Keratinocyte (primary cell): ENCODE measurements at regions not wholly inside any gene's neighbourhood (a gene's known extent, or its start where the extent isn't known, plus 50 kb on each side); places are given as distances from the start of the nearest gene placed in this dataset.

Source experiments
- DNase-seq: peaks from one replicate; pipeline ENCODE4 v3.0.0-alpha.2; 2011; ENCODE audit warnings: low read depth, missing footprints, low spot score
- FAIRE-seq: peaks from 2 replicates; lab custom pipeline; 2011; peaks lifted over from hg19 to GRCh38; lab: Jason Lieb, UNC
- H2AFZ ChIP-seq: 2 replicates; pipeline ENCODE4 v1.6.0; 2012; ENCODE audit warnings: low read length, control low read depth, inconsistent platforms; ENCODE audit not compliant: control insufficient read depth
- H3K27ac ChIP-seq: 2 replicates; pipeline ENCODE4 v1.5.1; 2011; ENCODE audit warnings: low read length; ENCODE audit not compliant: control insufficient read depth, insufficient read depth
- H3K27me3 ChIP-seq: 3 replicates; pipeline ENCODE4 v1.6.0; 2011; ENCODE audit warnings: low read length; ENCODE audit not compliant: control insufficient read depth, insufficient read depth; ENCODE audit errors: extremely low read depth
- H3K36me3 ChIP-seq, 2 experiments: 2 replicates in 1 of 2; 3 replicates in 1 of 2; pipeline ENCODE4 v1.5.1; 2011; ENCODE audit warnings: low read length in 2 of 2, mild to moderate bottlenecking in 1 of 2; ENCODE audit not compliant: control insufficient read depth in 2 of 2, insufficient read depth in 2 of 2; ENCODE audit errors: extremely low read depth in 1 of 2
- H3K4me1 ChIP-seq: 3 replicates; pipeline ENCODE4 v1.5.1; 2011; ENCODE audit warnings: low read length; ENCODE audit not compliant: control insufficient read depth, insufficient read depth; ENCODE audit errors: extremely low read depth
- H3K4me2 ChIP-seq: 3 replicates; pipeline ENCODE4 v1.6.0; 2011; ENCODE audit warnings: low read depth, low read length; ENCODE audit not compliant: control insufficient read depth, insufficient read depth; ENCODE audit errors: extremely low read depth
- H3K4me3 ChIP-seq, 3 experiments: fragments of 200-600 bp in 1 of 3; sonication (generic) in 1 of 3; 2 replicates in 2 of 3; 3 replicates in 1 of 3; pipeline ENCODE4 v1.5.1; 2011 to 2016; ENCODE audit warnings: low read length in 3 of 3, mild to moderate bottlenecking in 3 of 3, control low read depth in 2 of 3, inconsistent platforms in 1 of 3, low read depth in 1 of 3, mixed read lengths in 1 of 3, mixed run types in 1 of 3, moderate library complexity in 1 of 3; ENCODE audit not compliant: control insufficient read depth in 2 of 3, insufficient read depth in 2 of 3; ENCODE audit errors: extremely low read depth in 1 of 3
- H3K79me2 ChIP-seq: 2 replicates; pipeline ENCODE4 v1.6.0; 2012; ENCODE audit warnings: low read length; ENCODE audit not compliant: control insufficient read depth, insufficient read depth
- H3K9ac ChIP-seq: 3 replicates; pipeline ENCODE4 v1.6.0; 2011; ENCODE audit warnings: low read length; ENCODE audit not compliant: control insufficient read depth, insufficient read depth; ENCODE audit errors: extremely low read depth
- H3K9me1 ChIP-seq: 3 replicates; pipeline ENCODE4 v1.6.0; 2011; ENCODE audit warnings: low read length; ENCODE audit not compliant: control insufficient read depth, insufficient read depth; ENCODE audit errors: extremely low read depth
- H3K9me3 ChIP-seq: 2 replicates; pipeline ENCODE4 v1.5.1; 2012; ENCODE audit warnings: low read depth, low read length; ENCODE audit not compliant: control insufficient read depth
- H4K20me1 ChIP-seq: 3 replicates; pipeline ENCODE4 v1.6.0; 2011; ENCODE audit warnings: low read length; ENCODE audit not compliant: control insufficient read depth, insufficient read depth; ENCODE audit errors: extremely low read depth
- CTCF ChIP-seq, 3 experiments: IDR thresholded peaks in 1 of 3; conservative IDR thresholded peaks in 1 of 3; optimal IDR thresholded peaks in 1 of 3; 2 replicates in 2 of 3; 3 replicates in 1 of 3; pipeline versions ENCODE3 to v1.5.1; 2011; ENCODE audit warnings: low read length in 3 of 3, mild to moderate bottlenecking in 3 of 3, moderate library complexity in 2 of 3, control low read depth in 1 of 3, inconsistent platforms in 1 of 3; ENCODE audit not compliant: insufficient read depth in 2 of 3; ENCODE audit errors: extremely low read depth in 1 of 3
- EZH2 ChIP-seq: IDR thresholded peaks from one replicate; pipeline ENCODE4 v1.6.1; 2012; ENCODE audit warnings: inconsistent platforms, mild to moderate bottlenecking, low read length, moderate library complexity
- dilution Hi-C: fragments of 300-500 bp; cut with MboI; formaldehyde crosslinking; loops from one replicate; pipeline ENCODE4 v1.7.0; 2020; ENCODE audit warnings: low sequenced_read_pairs; ENCODE audit not compliant: extremely low pct_ligation_motif_present

GRCh38 chr6:133079901-133080300 is 161.3 kb upstream of the EYA4 start:
- H3K9me1 ChIP-seq = no peaks in the 10 kb centered on the region
- no peak overlapping the region for H3K27ac ChIP-seq
- no peak for DNase-seq
- no peak overlapping the region for H3K4me2 ChIP-seq
- dilution Hi-C loops = no loop called here
- peaks cover 3% of the 10 kb centered on the region for H3K27me3 ChIP-seq
- no peaks in the 10 kb centered on the region for H3K79me2 ChIP-seq
- TF ChIP-seq CTCF (optimal IDR thresholded peaks at IDR 0.05 in 1 of 3, IDR thresholded peaks at IDR 0.05 in 1 of 3, conservative IDR thresholded peaks at IDR 0.05 in 1 of 3; ENCODE audit: extremely low read depth in 1 of 3, insufficient read depth in 2 of 3, low read length in 3 of 3) = no peak
- H3K4me1 ChIP-seq = no peaks in the 10 kb centered on the region
- H3K9ac ChIP-seq = no peak overlapping the region
- H3K36me3 ChIP-seq = no peaks in the 10 kb centered on the region
- H2AFZ ChIP-seq = no peak overlapping the region
- no peak for FAIRE-seq
- H3K4me3 ChIP-seq = no peak overlapping the region
- no peaks in the 10 kb centered on the region for H4K20me1 ChIP-seq
- H3K9me3 ChIP-seq = no peaks in the 10 kb centered on the region

DNA sequence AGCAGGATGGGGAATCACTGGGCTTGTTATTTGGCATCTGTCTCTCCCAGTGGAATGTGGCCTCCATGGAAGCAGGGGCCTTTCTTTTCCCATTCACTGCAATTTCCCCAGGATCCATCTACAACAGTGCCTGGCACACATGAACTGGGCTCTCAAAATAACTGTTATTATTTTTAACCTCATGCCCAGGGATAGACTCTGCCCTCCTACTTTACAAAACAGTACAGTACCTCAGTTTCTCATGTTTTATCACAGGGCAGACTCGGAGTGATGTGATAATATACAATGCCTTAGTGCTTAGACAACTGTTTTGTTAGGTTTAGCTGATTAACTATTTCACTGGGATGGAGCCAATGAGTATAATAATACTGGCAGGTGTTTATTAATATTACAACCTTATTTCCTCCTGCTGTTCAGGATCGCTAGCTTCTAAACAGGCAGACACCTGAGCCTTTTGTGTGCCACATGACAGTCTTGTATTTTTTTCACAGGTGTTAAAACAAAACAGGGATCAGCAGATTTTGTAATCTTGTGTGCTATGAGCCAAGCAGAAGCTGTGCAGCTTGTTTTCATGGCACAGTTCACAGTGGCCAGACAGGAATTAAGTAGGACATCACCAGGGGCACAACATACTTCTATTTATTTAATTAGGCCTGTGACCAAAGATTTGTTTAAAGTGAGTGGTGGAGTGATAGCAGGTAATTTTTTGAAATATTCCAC is 157.7 kb upstream of the EYA4 start:
- Histone ChIP-seq H3K27me3 (no peaks in the 10 kb centered on the region), H3K79me2 (no peaks in the 10 kb centered on the region), H2AFZ (no peak overlapping the region), H3K36me3 (no peaks in the 10 kb centered on the region), H3K9ac (no peak overlapping the region), H3K4me2 (no peak overlapping the region), H3K4me1 (no peaks in the 10 kb centered on the region), H3K9me3 (no peaks in the 10 kb centered on the region), H3K4me3 (no peak overlapping the region), H3K27ac (no peak overlapping the region), H3K9me1 (no peaks in the 10 kb centered on the region), H4K20me1 (no peaks in the 10 kb centered on the region)
- no peak for TF ChIP-seq EZH2
- no peak for TF ChIP-seq CTCF (optimal IDR thresholded peaks at IDR 0.05 in 1 of 3, IDR thresholded peaks at IDR 0.05 in 1 of 3, conservative IDR thresholded peaks at IDR 0.05 in 1 of 3; ENCODE audit: extremely low read depth in 1 of 3, insufficient read depth in 2 of 3, low read length in 3 of 3)
- dilution Hi-C loops = no loop called here
- FAIRE-seq (no peak), DNase-seq (no peak)
